ENCODE measurements at regions not wholly inside any gene's neighbourhood (a gene's known extent, or its start where the extent isn't known, plus 50 kb on each side); places are given as distances from the start of the nearest gene placed in this dataset.

DNA sequence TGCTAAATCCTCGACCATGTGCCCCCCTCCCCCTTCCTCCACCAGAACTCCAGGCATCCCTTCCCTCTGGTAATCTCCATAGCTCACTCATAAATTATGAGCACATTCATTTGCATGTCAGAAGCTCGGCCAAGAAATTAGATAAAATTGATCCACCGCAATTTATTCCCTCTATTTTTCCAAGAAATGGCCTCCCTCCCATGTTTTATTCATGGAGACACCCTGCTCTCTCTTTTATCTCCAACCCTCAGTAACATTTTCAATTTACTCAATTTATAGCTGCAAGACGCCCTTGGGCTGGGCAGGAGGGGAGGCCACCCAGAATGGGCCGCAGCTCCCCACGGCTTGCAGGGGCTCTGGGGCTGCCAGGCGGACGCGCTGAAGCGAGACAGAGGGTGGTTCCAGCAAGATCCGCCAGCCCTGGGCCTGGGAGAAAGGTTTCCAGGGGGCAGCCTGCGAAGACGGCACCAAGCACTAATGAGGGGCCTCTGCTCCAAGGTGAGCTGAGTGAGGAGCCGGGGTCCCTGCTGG, 54.7 kb upstream of the ZNF423 start:
- no peak for DNase-seq (ENCODE audit: low read depth, low spot score)

DNA sequence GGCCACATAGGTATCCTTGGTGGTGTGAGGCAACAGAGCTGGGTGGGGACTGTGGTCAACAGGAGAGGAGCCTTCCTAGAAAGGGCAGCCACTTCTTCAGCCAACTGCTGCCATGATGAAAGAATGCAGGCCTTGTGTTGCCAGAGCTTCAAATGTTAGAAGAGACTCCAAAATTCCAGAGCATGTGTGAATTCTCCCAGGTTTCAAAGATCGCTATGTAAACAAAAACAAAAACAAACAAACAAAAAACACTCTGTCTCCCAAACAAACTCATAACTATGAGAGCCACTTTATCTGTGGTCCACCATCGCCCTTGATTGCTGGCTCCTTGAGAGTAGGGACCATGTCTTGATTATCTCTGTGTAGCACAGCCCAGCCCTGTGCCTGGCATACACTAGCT, 55.5 kb upstream of the ZNF423 start:
- no peak for DNase-seq (ENCODE audit: low read depth, low spot score)

DNA sequence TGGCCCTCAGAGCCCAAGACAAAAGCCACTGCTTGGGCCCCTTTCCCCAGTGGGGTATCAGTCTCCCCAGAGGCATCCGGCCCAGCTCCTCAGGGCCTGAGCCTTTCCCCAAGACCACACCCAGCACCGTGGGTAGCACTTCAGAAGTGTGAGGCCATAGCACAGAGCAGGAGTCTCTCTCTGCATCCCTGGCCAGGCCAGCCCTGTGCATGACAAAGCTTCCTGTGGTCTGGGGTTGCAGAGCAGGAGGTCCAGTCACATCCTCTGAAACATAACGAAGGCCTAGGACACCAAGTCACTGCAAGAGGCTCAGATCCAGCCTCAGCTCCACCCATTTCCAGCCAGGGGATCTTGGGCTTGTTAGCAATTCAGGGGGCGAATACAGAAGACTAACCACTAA, 56.8 kb upstream of the ZNF423 start:
- DNase-seq (ENCODE audit: low read depth, low spot score) = no peak

DNA sequence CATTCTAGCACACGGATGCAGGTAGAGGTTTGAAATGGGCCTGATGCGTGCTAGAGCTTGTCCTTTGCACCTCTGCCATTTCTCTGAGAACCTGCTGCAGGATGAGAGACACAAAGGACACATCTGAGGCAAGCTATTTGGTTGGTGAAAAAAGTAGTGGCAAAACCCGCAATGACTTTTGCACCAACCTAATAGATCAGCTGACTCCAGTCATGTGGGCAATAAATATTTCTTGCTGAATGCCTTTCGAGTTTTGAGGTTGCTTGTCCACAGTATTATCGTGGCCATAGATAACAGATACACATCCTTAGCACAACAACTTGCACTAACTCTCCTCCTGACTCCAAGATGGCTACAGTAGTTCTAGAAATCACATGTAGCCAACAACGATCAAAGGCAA, 57.8 kb upstream of the ZNF423 start:
- no peak for DNase-seq (ENCODE audit: low read depth, low spot score)

DNA sequence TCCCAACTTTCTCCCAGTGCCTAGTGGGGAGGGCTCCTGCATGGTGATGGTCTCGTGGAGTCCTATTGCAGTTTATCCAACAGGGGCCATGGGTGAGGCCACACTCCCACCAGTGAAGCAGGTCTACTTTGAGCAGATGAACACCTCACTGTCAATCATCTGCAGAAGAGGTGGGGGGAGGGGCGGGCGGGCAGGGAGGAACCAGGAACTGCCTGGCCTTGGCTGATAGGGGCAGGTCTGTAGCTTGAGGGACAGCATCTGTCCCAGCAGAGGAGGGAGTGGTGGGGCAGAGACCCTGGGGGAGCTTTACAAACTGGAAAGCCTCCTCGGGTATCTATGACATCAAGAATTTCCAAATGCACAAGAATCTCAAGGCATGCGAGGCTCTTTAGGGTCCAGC, 58.7 kb upstream of the ZNF423 start:
- DNase-seq (ENCODE audit: low read depth, low spot score) = no peak

DNA sequence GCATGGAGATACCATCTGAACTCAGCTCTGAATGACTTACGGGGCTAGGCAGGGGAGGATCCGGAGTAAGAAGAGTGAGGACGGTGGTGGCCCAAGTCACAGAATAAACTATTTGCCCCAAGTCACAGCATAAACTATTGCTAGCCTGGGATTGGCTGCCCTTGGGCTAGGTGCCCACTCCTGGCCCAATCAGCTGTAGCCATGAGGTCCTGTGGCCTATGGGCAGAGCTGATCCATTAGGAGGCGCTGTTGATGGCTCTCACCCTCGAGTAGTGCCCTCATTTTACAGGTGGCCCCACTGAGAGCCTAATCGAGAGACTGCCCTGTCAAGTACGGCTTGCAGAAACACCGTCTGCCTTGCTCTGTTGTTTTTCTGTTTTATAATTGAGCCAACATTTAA, 62.3 kb upstream of the ZNF423 start:
- no peak for DNase-seq (ENCODE audit: low read depth, low spot score)

DNA sequence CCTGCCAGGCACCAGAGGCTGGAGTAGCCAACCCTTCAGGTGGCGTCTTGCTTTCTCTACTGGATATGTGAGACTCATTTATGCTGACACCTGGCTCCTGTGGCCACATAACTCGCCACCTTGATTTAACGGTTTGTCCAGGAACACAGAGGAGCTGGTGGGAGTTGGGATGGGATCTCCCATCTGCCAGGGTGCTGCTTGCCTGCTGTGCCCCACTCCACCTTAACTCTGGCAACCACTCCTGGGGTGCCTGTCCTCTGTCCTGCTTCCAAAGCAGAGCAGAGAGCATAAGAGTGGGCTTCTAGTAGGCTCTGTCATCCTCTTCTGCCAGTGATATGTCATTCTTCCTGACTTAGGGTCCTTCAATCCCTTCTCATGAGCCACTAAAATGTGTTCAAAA, 63.4 kb upstream of the ZNF423 start:
- no peak for DNase-seq (ENCODE audit: low read depth, low spot score)

DNA sequence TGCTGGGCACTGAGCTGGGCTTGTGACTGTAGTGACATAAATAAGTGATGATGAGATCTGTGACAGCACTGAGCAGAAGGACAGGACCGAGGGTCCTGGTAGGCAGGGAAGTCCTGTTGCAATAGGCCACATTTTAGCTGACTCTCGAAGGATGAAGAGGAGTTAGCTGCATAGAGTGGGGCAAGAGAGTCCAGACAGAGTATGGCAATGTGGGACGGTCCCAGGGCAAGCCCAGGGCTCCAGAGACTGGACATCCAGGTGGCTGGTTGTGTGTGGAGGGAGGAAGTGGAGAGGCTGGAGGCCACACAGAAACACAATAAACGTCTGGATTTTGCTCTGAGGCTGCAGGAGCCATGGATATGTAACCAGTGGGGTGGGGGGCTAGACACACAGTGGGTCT, 64.5 kb upstream of the ZNF423 start:
- DNase-seq (ENCODE audit: low read depth, low spot score) = no peak

DNA sequence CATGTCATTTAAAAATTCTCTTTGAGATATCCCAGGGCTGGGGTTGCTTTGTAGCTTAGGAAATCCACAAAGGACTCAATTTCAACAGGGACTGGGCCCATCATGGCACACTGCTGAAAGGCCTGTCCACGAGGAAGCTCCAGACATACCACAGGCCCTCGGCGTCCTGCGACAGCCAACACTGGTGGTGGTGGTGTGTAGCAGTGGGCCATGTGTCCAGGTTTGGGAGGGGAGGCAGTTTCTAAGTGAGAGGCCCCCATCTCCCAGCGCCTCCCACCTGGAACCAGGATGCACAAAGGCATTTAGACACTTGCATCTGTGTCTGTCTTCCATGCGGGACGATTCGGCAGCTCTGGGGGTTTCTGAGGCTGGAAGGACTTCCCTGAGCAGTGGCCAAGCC, 65.2 kb upstream of the ZNF423 start:
- DNase-seq (ENCODE audit: low read depth, low spot score) = no peak

DNA sequence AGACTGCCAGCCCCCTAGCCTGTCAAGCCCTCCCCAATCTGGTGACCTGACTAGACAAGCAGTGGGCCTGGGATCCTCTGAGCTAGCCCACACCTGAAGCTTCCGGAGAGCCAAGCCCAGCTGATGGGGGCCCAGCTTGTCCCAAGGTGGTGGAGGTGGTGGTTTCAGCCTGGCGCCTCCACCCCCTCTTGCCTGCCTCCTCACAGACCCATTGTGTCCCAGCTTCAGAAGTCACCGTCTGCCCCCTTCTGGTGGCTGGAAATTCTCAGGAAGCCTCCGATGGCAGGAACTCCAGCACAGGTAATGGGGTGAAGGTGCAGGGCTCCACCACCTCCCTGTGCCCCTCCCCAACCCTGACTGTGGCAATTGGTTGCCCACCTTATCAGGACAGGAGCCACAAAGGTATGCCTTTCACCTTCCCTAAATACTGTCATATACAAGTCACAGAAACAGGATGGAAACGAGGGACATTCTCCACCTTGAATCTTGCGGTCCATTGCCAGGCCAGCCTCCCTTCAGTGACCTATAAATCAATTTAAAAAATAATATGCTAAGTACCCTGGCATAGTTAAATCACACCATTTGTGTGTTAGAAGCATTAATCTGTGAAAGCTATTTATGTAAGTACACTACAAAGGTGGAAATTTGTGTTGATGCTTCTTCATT, 66.0 kb upstream of the ZNF423 start:
- peak; percentile 13 for DNase-seq (ENCODE audit: low read depth, low spot score)

DNA sequence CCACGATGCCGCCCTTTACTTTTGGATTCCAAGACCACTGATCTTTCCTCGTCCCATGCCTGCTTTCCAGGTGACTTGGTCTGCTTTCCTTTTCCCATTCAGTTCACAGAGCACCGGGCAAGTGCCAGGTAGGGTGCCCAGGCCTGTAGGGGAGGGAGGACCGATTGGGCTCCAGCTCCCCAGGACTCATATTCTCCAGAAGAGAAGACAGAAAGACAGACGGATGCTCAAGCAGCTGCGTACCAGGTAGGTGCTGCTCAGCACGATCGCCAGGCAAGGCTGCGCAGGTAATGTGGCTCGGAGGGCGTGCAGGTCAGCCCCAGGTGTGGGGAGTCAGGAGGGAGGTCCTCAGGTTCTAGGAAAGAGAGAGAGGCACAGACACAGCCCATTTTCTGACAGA, 67.5 kb upstream of the ZNF423 start:
- DNase-seq (ENCODE audit: low read depth, low spot score) = no peak

DNA sequence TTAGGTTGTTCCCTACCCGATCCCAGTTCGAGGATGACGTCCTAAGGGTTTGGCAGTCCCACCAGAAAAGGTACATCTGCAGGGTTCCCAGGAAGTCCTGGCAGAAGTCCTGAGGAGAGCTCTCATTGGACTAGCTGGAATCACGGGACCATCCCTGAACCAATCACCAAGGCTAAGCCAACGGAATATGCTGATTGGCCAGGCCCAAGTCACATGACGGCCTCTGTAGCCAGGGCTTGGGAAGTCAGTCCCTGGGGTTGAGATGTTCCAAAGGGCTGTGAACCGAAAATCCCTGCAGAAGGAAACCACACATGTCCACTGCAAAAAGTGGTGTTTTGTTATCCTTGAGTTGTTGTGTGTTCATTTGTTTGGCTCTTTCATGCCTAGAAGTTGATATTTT, 68.2 kb upstream of the ZNF423 start:
- DNase-seq (ENCODE audit: low read depth, low spot score) = no peak

DNA sequence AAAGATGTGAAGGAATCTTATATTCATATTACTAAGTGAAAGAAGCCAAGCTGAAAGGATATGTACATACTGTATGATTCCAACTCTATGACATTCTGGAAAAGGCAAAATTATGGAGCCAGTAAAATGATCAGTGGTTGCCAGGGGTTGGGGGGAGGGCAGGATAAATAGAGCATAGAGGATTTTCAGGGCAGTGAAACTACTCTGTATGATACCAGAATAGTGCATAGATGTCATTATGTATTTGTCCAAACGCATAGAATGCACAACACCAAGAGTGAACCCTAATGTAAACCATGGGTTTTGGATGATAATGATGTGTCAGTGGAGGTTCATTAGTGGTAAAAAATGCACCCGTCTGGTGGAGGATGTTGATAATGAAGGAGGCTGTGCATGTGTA, 71.0 kb upstream of the ZNF423 start:
- no peak for DNase-seq (ENCODE audit: low read depth, low spot score)

DNA sequence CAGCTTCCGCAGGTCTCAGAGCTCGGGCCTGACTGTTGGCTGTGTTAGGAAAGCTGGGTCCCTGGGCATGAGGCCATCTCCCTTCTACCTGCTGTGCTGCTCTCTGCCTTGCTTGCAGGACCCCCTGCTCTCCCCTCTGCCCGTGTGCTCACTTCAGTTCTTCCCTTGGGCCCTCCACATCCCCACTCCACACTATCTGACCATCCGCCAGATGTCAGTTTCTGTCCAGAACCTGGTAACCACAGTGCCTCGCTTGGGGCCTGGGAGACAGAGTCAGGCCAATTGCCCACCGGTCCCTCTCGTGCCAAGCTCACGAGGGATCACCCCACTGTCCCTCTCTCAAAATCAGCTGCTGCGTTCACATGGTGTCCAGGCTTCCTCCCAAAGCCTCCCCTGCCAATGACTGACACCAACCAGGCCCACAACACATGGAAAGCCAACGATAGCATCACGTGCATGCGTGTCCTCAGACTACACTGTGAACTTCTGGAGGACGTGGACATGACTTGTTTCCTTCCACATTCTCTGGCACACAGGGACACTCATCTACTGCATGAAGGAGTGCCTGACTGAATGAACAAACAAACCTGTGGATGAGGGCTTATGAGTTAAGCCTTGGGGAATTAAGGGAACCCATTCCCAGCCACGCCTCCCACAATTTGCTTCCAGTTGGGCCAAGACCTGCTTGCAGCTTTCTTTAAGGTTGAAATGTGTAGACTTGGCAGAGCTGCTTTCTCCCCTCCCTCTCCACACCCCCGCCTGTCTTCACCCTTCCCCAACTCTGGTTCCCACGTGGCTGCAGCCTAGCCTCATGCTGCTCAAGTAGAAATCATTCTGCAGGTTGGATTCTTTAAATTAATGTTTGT, 72.5 kb upstream of the ZNF423 start:
- no peak for DNase-seq (ENCODE audit: low read depth, low spot score)

DNA sequence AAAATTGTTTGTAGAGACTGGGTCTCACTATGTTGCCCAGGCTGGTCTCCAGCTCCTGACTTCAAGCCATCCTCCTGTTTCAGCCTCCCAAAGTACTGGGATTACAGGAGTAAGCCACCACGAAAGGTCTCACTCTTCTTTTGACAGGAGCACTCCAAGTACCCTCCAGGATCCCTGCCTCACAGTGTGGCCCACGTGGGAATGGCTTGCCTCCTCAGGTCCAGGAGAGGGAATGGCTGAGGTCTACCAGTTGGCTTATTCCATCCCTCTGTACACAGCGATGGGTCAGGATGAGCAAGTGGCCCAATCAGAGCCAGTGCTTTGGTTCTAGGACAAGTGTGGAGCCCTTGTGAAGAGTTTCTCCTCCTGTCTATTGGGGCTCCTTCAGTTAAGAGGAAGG, 73.7 kb upstream of the ZNF423 start:
- DNase-seq (ENCODE audit: low read depth, low spot score) = no peak

DNA sequence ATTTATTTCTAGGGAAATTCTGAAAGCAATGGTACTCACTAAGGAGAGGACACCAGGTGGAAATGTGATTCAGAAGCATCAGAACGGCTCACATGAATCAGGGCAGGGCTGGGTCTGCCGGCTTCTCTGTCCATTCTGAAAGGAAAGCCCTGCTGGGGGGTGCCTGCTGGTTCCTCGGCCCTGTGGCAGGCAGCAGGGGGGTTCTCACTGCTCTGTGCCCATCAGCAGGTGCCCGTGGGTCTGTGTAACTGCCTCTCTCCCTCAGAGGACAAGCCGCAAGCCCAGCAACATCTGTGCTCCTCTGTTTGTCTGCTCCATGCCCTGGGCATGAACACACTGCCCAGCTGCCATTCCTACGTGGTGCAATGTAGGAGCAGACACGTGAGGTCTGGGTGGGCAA, 74.9 kb upstream of the ZNF423 start:
- no peak for DNase-seq (ENCODE audit: low read depth, low spot score)

DNA sequence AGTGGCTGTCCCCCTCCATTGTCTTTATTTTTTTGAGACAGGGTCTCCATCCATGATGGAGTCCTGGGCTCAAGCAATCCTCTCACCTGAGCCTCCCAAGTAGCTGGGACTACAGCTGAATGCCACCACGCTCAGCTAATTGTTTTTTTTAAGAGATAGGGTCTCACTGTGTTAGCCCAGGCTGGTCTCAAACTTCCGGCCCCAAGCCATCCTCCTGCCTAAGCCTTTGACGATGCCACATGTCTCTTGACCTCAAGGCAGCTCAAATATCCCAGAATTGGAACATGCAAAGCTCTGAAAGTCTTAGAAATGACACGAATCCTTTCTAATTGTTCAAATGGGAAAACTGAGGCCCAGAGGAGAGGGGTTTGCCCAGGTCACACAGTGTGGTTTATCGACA, 75.4 kb upstream of the ZNF423 start:
- DNase-seq (ENCODE audit: low read depth, low spot score) = no peak

DNA sequence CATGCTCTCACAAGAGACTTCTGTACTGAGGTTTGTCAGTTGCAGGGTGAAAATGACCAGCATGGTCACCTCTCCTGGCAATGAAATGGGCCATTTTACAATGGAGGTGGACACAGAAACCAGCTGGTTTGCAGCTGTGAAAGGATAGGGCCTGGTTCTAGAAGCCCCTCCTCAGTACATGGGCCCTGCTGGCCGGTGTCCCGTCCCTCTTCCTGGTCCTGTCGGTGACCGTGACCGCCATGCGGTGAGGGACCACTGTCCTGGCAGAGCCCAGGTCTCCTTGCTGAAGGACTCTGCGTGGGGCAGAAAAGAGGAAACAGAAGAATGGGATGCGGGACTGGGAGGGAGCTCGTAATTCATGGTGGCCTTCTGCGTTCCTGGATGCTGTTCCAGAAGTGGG, 76.0 kb upstream of the ZNF423 start:
- no peak for DNase-seq (ENCODE audit: low read depth, low spot score)

DNA sequence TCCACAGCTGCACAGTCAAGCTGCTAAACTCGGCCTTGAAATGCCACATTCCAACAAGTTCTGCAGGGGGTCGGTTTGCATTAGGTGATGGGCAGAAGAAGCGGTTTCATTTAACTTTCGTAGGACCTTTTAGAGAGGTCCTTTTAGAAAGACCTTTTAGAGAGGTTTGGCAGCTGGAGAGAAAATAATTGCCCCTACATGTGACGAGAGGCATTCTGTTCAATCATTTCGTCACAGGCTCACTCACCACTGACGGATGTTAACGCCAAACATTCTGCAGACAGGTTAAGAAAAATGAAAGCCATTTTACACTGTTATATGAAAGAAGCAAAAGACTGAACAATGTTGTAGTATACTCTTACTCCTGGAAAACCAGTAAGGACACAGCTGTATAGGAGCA, 76.5 kb upstream of the ZNF423 start:
- no peak for DNase-seq (ENCODE audit: low read depth, low spot score)

DNA sequence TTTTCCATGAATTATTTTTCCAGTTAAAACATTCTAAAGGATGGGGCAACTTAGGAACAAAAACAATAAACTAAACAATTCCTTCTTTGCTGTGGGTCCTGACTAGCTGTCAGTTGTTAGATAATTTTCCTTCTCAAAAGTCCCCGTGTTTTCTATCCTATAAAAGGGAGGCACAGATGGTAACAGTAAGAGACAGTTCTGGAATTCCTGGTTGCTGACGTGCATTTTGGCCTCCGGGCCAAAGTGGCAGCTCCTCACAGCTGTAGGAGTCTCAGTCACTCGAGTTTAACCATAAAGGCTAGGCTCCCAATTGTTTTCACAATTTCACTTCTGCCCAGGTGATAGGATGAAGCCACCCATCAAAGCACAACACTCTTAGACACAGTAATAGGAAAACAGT, 77.0 kb upstream of the ZNF423 start:
- no peak for DNase-seq (ENCODE audit: low read depth, low spot score)

DNA sequence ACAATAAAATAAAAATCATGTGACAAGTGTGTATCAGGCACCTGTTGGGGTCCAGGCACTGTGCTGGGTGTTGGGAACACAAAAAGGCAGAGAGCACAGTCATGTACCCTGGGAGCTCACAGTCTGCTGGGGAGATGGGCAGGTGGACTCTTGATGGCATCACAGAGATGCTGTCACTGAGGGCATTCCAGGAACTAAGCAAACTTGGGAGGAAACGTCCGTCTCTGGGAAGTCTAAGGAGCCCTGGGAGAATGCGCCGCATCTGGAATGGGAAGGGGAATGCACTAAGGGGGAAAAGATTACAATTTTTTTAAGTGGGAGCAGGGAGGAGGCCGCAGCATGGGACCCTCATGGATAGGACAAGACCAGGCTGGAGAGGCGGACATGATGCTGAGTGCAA, 80.9 kb upstream of the ZNF423 start:
- DNase-seq (ENCODE audit: low read depth, low spot score) = no peak

DNA sequence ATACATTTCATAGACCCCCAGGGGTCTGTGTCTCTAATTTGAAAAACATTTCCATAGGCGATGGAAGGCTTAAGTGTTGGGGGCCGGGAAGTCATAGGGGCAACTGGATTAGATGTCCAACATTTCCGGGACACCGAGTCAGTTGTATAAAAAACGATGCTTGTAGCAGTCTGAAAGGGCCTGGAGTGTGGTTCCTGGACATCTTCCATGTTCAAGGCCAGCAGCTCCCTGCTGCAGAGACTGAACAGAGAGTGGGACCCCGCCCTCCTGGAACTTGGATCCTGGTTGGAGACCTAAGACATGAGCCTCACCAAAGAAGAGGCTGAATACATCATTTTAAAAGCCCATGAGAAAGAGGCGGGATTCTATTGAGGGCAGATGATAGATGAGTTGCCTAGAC, 82.0 kb upstream of the ZNF423 start:
- DNase-seq (ENCODE audit: low read depth, low spot score) = no peak

DNA sequence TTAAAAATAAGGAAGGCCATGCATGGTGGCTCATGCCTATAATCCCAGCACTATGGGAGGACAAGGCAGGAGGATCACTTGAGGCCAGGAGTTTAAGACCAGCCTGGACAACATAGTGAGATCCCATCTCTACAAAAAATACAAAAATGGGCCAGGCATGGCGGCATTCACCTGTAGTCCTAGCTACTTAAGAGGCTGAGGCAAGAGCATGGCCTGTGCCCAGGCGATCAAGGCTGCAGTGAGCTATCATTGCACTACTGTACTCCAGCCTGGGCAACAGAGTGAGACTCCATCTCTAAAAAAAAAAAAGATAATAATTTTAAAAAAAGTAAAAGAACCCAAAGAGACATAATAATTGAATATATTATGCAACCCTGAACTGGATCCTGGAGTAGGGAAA, 83.6 kb upstream of the ZNF423 start:
- DNase-seq (ENCODE audit: low read depth, low spot score) = no peak

All from smooth muscle cell of the brain vasculature (primary cell).